Panc1 (cell line): ENCODE measurements at regions not wholly inside any gene's neighbourhood (a gene's known extent, or its start where the extent isn't known, plus 50 kb on each side); places are given as distances from the start of the nearest gene placed in this dataset.

Experiments used
- ATAC-seq: fragments of 200-7000 bp; cut with Tn5 transposase; 2 replicates; pipeline ENCODE4 v1.9.1; 2020; ENCODE audit warnings: mild to moderate bottlenecking, moderate library complexity
- BruUV-seq: library from RNA; stranded (reverse); fragments of 400-500 nt; replicated peaks from 2 replicates; lab custom pipeline; 2021; lab: Mats Ljungman, UMichigan
- CTCF ChIA-PET: fragments of 300-600 bp; sonication (Branson Sonifier 250); formaldehyde crosslinking; loops from one replicate; lab custom pipeline; 2022; ENCODE audit warnings: antibody characterized with exemption; lab: Charles Lee
- POLR2A ChIA-PET: fragments of 300-600 bp; sonication (Branson Sonifier 250); formaldehyde crosslinking; loops from one replicate; lab custom pipeline; 2022; ENCODE audit warnings: antibody characterized with exemption; lab: Charles Lee
- DNase-seq: peaks from one replicate; pipeline ENCODE4 v3.0.0-alpha.2; 2010; ENCODE audit warnings: low read depth, low spot score
- H3K27ac ChIP-seq: 2 replicates; pipeline ENCODE4 v1.5.1; 2011; ENCODE audit warnings: mild to moderate bottlenecking, low read length, inconsistent platforms
- H3K27me3 ChIP-seq: fragments of 200-500 bp; sonication (Bioruptor generic); 2 replicates; pipeline ENCODE4 v1.6.0; 2014; ENCODE audit warnings: low read length, inconsistent platforms; ENCODE audit not compliant: control insufficient read depth, insufficient read depth
- H3K36me3 ChIP-seq: fragments of 200-500 bp; sonication (Bioruptor generic); 2 replicates; pipeline ENCODE4 v1.5.1; 2014; ENCODE audit warnings: inconsistent platforms, mild to moderate bottlenecking, low read length, moderate library complexity; ENCODE audit not compliant: control insufficient read depth, insufficient read depth
- H3K4me1 ChIP-seq: 2 replicates; pipeline ENCODE4 v1.5.1; 2011; ENCODE audit warnings: inconsistent platforms, mild to moderate bottlenecking, low read length, moderate library complexity; ENCODE audit not compliant: control insufficient read depth, insufficient read depth
- H3K4me3 ChIP-seq, 2 experiments: 2 replicates each; pipeline ENCODE4 v1.5.1; 2011 to 2012; ENCODE audit warnings: low read depth in 2 of 2, low read length in 2 of 2, mild to moderate bottlenecking in 2 of 2, inconsistent platforms in 1 of 2, moderate library complexity in 1 of 2
- H3K9me3 ChIP-seq: fragments of 200-500 bp; sonication (Bioruptor generic); 2 replicates; pipeline ENCODE4 v1.5.1; 2014; ENCODE audit warnings: low read depth, mild to moderate bottlenecking, inconsistent platforms, low read length, moderate library complexity; ENCODE audit not compliant: control insufficient read depth, insufficient read depth
- CTCF ChIP-seq: fragments of 450-650 bp; IDR thresholded peaks from 2 replicates; pipeline ENCODE4 v1.5.1; 2017; ENCODE audit warnings: mild to moderate bottlenecking
- POLR2AphosphoS5 ChIP-seq: IDR thresholded peaks from 2 replicates; pipeline ENCODE4 v1.6.1; 2012; ENCODE audit warnings: mild to moderate bottlenecking, low read depth, low read length, moderate library complexity
- REST ChIP-seq, 2 experiments: IDR thresholded peaks; 2 replicates each; pipeline ENCODE4 v1.6.1; 2011 to 2012; ENCODE audit warnings: low read depth in 2 of 2, control low read depth in 1 of 2, low read length in 1 of 2, mild to moderate bottlenecking in 1 of 2, moderate library complexity in 1 of 2; ENCODE audit not compliant: insufficient read depth in 1 of 2
- SIN3A ChIP-seq: IDR thresholded peaks from 2 replicates; pipeline ENCODE4 v1.6.1; 2012; ENCODE audit warnings: low read depth, mild to moderate bottlenecking, low read length, moderate library complexity, borderline replicate concordance; ENCODE audit not compliant: insufficient read depth
- TCF7L2 ChIP-seq: IDR thresholded peaks from 2 replicates; pipeline ENCODE4 v1.6.1; 2011; ENCODE audit warnings: mild to moderate bottlenecking, low read depth, low read length, inconsistent platforms
- in situ Hi-C: cut with HindIII; loops from 2 replicates; pipeline ENCODE4 v1.10.0; 2016; ENCODE audit warnings: low sequenced_read_pairs, low pct_unique_long_range_greater_than_20kb
- intact Hi-C: fragments of 100-400 bp; cut with micrococcal nuclease; formaldehyde crosslinking; loops from one replicate; pipeline ENCODE4 v1.10.0; 2022; ENCODE audit not compliant: unreplicated experiment

GRCh38 chr12:18859400-18859799, 121.5 kb downstream of the CAPZA3 start:
- TF ChIP-seq REST (IDR thresholded peaks at IDR 0.05; ENCODE audit: insufficient read depth in 1 of 2, low read depth in 2 of 2, low read length in 1 of 2) (no peak), SIN3A (no peak), POLR2AphosphoS5 (no peak), CTCF (no peak), TCF7L2 (no peak)
- in situ Hi-C loops (no loop called here), intact Hi-C loops (no loop called here)
- no peaks in the 10 kb centered on the region for H3K4me1 ChIP-seq
- H3K4me3 ChIP-seq = no peak overlapping the region
- H3K9me3 ChIP-seq = no peaks in the 10 kb centered on the region
- no peak overlapping the region for H3K27ac ChIP-seq
- no peaks in the 10 kb centered on the region for H3K36me3 ChIP-seq
- H3K27me3 ChIP-seq = no peaks in the 10 kb centered on the region
- POLR2A ChIA-PET = no interaction called here
- CTCF ChIA-PET = no interaction called here
- no TSS peak for BruUV-seq
- DNase-seq = no peak
- no peak for ATAC-seq

GRCh38 chr12:18861287-18861858, 123.5 kb downstream of the CAPZA3 start:
- TF ChIP-seq REST (IDR thresholded peaks at IDR 0.05; ENCODE audit: insufficient read depth in 1 of 2, low read depth in 2 of 2, low read length in 1 of 2) (no peak), CTCF (peak; percentile 18; the same call in 1 of the 2 replicates)
- ATAC-seq = no peak
- ChIA-PET CTCF (no interaction called here), POLR2A (no interaction called here)
- DNase-seq = no peak
- Histone ChIP-seq H3K27me3 (no peaks in the 10 kb centered on the region), H3K4me1 (no peaks in the 10 kb centered on the region), H3K9me3 (no peaks in the 10 kb centered on the region), H3K36me3 (no peaks in the 10 kb centered on the region), H3K27ac (no peak overlapping the region), H3K4me3 (no peak overlapping the region)
- in situ Hi-C loops (no loop called here), intact Hi-C loops (loop anchor here (5.0 kb wide), 1 partner anchor 326 kb away; no protein-coding TSS in a partner anchor)
- no TSS peak for BruUV-seq
